Left ventricle myocardium superior (tissue), 1 donor: ENCODE measurements at regions not wholly inside any gene's neighbourhood (a gene's known extent, or its start where the extent isn't known, plus 50 kb on each side); places are given as distances from the start of the nearest gene placed in this dataset.

Experiments used
- ATAC-seq: fragments of 200-7000 bp; cut with Tn5 transposase; one replicate; pipeline ENCODE4 v1.9.1; 2020; ENCODE audit warnings: mild to moderate bottlenecking, moderate library complexity
- DNase-seq: peaks from one replicate; pipeline ENCODE4 v3.0.0-alpha.2; 2020
- intact Hi-C: fragments of 100-400 bp; cut with micrococcal nuclease; formaldehyde crosslinking; loops from one replicate; pipeline ENCODE4 v1.11.0; 2022
- donor health status: DM: no; HTN: yes; CAD: no; lungs with severe emphysema.

- DNase-seq (no peak), ATAC-seq (peak; percentile 31)
- intact Hi-C loops, result no loop called here
These were observed 87.9 kb upstream of the ITGA6 start for GRCh38 chr2:172339371-172340010.

GRCh38 chr2:172340394-172340793 lies 87.0 kb upstream of the ITGA6 start:
- ATAC-seq, result no peak
- intact Hi-C loops, result no loop called here

GRCh38 chr2:172342078-172342477 lies 85.3 kb upstream of the ITGA6 start:
- peak; percentile 52 for ATAC-seq
- intact Hi-C loops, result no loop called here

More at GRCh38 chr2:172340394-172340793, 87.0 kb upstream of the ITGA6 start:
- no peak for DNase-seq

GRCh38 chr2:172342611-172343010 lies 84.8 kb upstream of the ITGA6 start:
- no peak for ATAC-seq
- intact Hi-C loops, result no loop called here
- DNase-seq, result no peak

More at GRCh38 chr2:172342078-172342477, 85.3 kb upstream of the ITGA6 start:
- no peak for DNase-seq

- DNase-seq (no peak), ATAC-seq (no peak)
- intact Hi-C loops, result no loop called here
These were observed 83.2 kb upstream of the ITGA6 start for GRCh38 chr2:172344159-172344558.

GRCh38 chr2:172345956-172346555 lies 81.3 kb upstream of the ITGA6 start:
- no peak for ATAC-seq
- DNase-seq, result no peak
- intact Hi-C loops, result no loop called here

- intact Hi-C loops, result no loop called here
- ATAC-seq, result no peak
These were observed 78.7 kb upstream of the ITGA6 start for GRCh38 chr2:172348555-172349288.

GRCh38 chr2:172350839-172351479 lies 76.4 kb upstream of the ITGA6 start:
- intact Hi-C loops, result no loop called here
- peak; percentile 89 for DNase-seq
- ATAC-seq, result peak; percentile 99

More at GRCh38 chr2:172348555-172349288, 78.7 kb upstream of the ITGA6 start:
- DNase-seq, result no peak

- DNase-seq (no peak), ATAC-seq (peak; percentile 16)
- intact Hi-C loops, result no loop called here
These were observed 75.8 kb upstream of the ITGA6 start for GRCh38 chr2:172351586-172351985.

GRCh38 chr2:172354347-172354746 lies 73.0 kb upstream of the ITGA6 start:
- DNase-seq, result no peak
- intact Hi-C loops, result no loop called here
- no peak for ATAC-seq

- intact Hi-C loops, result no loop called here
- no peak for DNase-seq
These were observed 69.9 kb upstream of the ITGA6 start for GRCh38 chr2:172357442-172357841.

GRCh38 chr2:172358691-172359556 lies 68.5 kb upstream of the ITGA6 start:
- intact Hi-C loops, result no loop called here
- ATAC-seq, result peak; percentile 60
- DNase-seq, result peak; percentile 36

More at GRCh38 chr2:172357442-172357841, 69.9 kb upstream of the ITGA6 start:
- ATAC-seq, result peak; percentile 74

GRCh38 chr2:172361360-172361759 lies 66.0 kb upstream of the ITGA6 start:
- ATAC-seq (no peak), DNase-seq (no peak)
- intact Hi-C loops, result no loop called here

- ATAC-seq (no peak), DNase-seq (no peak)
- intact Hi-C loops, result no loop called here
These were observed 65.5 kb upstream of the ITGA6 start for GRCh38 chr2:172361840-172362239.

GRCh38 chr2:172364261-172364660 lies 63.1 kb upstream of the ITGA6 start:
- intact Hi-C loops, result no loop called here
- ATAC-seq (no peak), DNase-seq (no peak)

- ATAC-seq, result no peak
- DNase-seq, result no peak
- intact Hi-C loops, result no loop called here
These were observed 60.7 kb upstream of the ITGA6 start for GRCh38 chr2:172366596-172367150.

GRCh38 chr2:172370821-172371455 lies 56.4 kb upstream of the ITGA6 start:
- ATAC-seq, result no peak
- no peak for DNase-seq
- intact Hi-C loops, result no loop called here

GRCh38 chr2:172372436-172372835 lies 55.0 kb upstream of the ITGA6 start:
- intact Hi-C loops, result no loop called here
- DNase-seq, result no peak
- ATAC-seq, result no peak
